ENCODE measurements at regions not wholly inside any gene's neighbourhood (a gene's known extent, or its start where the extent isn't known, plus 50 kb on each side); places are given as distances from the start of the nearest gene placed in this dataset.

- no peak for TF ChIP-seq CTCF (IDR thresholded peaks at IDR 0.05)
- TF ChIP-seq POLR2A (IDR thresholded peaks at IDR 0.05): no peak
- no peak for TF ChIP-seq POLR2AphosphoS5 (IDR thresholded peaks at IDR 0.05; ENCODE audit: insufficient read depth in 1 of 2, low read depth in 1 of 2)
These were observed 586.4 kb upstream of the REG3G start for GRCh38 chr2:78439122-78439521.

Data from vagina (tissue), 2 donors.